Tibial nerve (tissue), 4 donors: ENCODE measurements at regions not wholly inside any gene's neighbourhood (a gene's known extent, or its start where the extent isn't known, plus 50 kb on each side); places are given as distances from the start of the nearest gene placed in this dataset. TPM values are rescaled to one million over a fixed set of nuclear protein-coding genes. Genes with fewer than 3 reads are reported as not detected.

Experiments used
- DNase-seq, 2 donors: peaks; one replicate each; pipeline ENCODE4 v3.0.0-alpha.2; 2019; ENCODE audit warnings: low spot score in 2 of 2
- H3K27ac ChIP-seq, 4 donors: fragments of 200-600 bp; sonication (generic) in 3 of 4; one replicate each; pipeline ENCODE4 v1.5.1; 2017 to 2019; ENCODE audit warnings: mild to moderate bottlenecking in 1 of 4
- H3K27me3 ChIP-seq, 2 donors: fragments of 200-600 bp; sonication (generic) in 1 of 2; one replicate each; pipeline versions ENCODE4 v1.5.1 to v1.6.0; 2017 to 2019
- H3K36me3 ChIP-seq, 3 donors: fragments of 200-600 bp; sonication (generic); one replicate each; pipeline ENCODE4 v1.5.1; 2018 to 2019
- H3K4me1 ChIP-seq, 4 donors: fragments of 200-600 bp; sonication (generic) in 3 of 4; one replicate each; pipeline ENCODE4 v1.5.1; 2017 to 2019
- H3K4me3 ChIP-seq, 4 donors: fragments of 200-600 bp; sonication (generic) in 3 of 4; one replicate each; pipeline ENCODE4 v1.5.1; 2017 to 2019; ENCODE audit warnings: mild to moderate bottlenecking in 1 of 4, moderate library complexity in 1 of 4
- H3K9me3 ChIP-seq, 4 donors: fragments of 200-600 bp; sonication (generic) in 3 of 4; one replicate each; pipeline ENCODE4 v1.5.1; 2017 to 2019
- CTCF ChIP-seq, 5 experiments: fragments of 200-600 bp in 3 of 5; fragments of 450-650 bp in 2 of 5; sonication (generic) in 3 of 5; IDR thresholded peaks; one replicate each; pipeline ENCODE4 v1.5.1; 2016 to 2019; ENCODE audit warnings: antibody characterized with exemption in 5 of 5, mild to moderate bottlenecking in 3 of 5, moderate library complexity in 2 of 5
- EP300 ChIP-seq, 2 donors: sonication (generic); formaldehyde crosslinking; IDR thresholded peaks; one replicate each; pipeline ENCODE4 v1.6.1; 2017; ENCODE audit warnings: antibody characterized with exemption in 2 of 2, mild to moderate bottlenecking in 1 of 2
- POLR2A ChIP-seq, 2 donors: fragments of 450-650 bp; IDR thresholded peaks; one replicate each; pipeline ENCODE4 v1.6.1; 2017; ENCODE audit warnings: antibody characterized with exemption in 2 of 2, mild to moderate bottlenecking in 2 of 2, moderate library complexity in 2 of 2
- small RNA-seq: library from RNA; depleted of rRNA; stranded (forward); fragments of <200 nt; gene quantifications from one replicate; pipeline ENCODE3, GENCODE V24; 2016

GRCh38 chr12:14315501-14315900 lies 50.0 kb upstream of the ATF7IP start:
- TF ChIP-seq CTCF (IDR thresholded peaks at IDR 0.05) (no peak), EP300 (IDR thresholded peaks at IDR 0.05) (no peak), POLR2A (IDR thresholded peaks at IDR 0.05) (no peak)
- Histone ChIP-seq H3K27ac (no peak overlapping the region), H3K4me3 (no peak overlapping the region), H3K27me3 (no peaks in the 10 kb centered on the region), H3K9me3 (peaks cover 0 to 4% (median 0%) of the 10 kb centered on the region in 4 donors), H3K36me3 (no peaks in the 10 kb centered on the region), H3K4me1 (no peaks in the 10 kb centered on the region)
- no peak for DNase-seq

Small RNA genes lying in the stretch of these regions (small RNA-seq; reads per million reads assigned to genes)
- gene AC092470.1 (not detected), gene AC135001.1 (not detected), gene MRPS18CP4 (not detected), gene RNU6-491P (not detected)
